ENCODE measurements at regions not wholly inside any gene's neighbourhood (a gene's known extent, or its start where the extent isn't known, plus 50 kb on each side); places are given as distances from the start of the nearest gene placed in this dataset.
"Not testable (repeated sequence)": the region's sequence is repeated elsewhere in the genome, so short reads cannot be mapped to it uniquely, and the experiment has no call there.

DNA sequence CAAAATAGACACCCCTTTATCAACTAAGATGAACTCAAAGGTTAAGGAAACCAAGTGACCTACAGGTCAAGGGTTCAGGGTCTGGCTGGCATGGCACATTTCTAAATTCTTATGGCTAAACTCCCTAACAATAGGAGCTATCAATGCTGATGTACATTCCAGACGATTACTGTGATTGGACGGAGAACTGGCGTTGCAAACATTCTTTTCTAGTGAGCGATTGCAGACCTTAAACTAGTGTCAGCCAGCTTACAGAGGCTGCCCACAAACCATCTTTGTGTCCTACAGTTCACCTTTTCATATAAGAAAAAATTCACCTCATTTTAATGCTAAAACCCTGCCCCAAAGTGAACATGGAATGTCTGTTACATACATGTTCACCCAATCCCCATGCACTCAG, 382.9 kb downstream of the MAT2B start:
- FAIRE-seq, result no peak

DNA sequence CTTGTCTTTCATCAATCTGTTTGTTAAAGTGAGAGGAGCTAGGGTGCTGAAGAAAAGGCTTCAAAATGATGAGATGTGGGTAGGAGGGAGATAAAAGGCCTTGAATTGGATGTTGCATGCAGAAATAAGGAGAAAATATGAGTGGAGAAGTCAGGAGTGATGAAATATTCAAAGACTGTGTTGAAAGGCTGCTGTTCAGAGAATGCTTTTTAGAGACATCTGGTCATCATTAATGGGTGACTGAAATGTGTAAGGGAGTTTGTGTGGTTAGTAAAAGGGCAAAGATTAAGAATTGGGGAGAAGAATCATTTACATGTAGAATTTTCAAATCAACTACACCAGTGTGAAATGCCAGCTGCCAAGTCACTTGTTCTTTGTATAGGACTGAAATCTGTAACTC, 383.9 kb downstream of the MAT2B start:
- no peak for FAIRE-seq

DNA sequence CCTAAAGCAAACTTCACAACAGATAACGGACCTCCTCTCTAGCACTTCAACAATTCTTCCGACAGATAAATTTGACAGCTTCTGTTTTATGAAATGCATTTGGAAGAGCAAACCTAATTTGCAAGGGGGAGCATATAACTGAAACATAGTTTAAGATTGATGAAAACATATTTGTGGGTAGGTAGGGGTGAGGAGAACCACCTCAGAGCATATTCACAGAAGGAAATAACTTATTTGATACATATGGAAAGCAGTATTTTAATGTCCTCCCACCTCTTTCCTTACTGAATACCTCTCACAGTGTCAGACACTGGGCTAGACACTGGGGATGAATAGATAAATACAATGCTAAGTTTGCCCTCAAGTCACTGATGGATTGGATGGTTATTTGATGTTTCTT, 384.8 kb downstream of the MAT2B start:
- no peak for FAIRE-seq

DNA sequence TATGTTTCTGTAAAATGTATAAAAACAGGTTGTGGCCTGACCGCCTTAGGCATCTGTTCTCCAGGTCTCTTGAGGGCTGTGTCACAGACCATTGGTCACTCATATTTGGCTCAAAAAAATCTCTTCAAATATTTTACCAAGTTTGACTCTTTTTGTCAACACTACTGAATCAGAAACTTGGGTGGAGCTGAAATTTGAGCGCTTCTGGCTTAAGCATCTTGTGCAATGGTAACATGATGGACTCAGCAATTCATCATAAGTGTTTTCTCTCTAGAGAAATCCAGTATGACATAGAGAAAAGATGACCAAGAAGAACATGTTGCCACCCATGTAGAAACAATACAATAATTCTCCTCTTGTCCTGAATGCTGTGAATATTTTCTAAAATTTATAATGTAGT, 387.9 kb downstream of the MAT2B start:
- FAIRE-seq, result no peak

DNA sequence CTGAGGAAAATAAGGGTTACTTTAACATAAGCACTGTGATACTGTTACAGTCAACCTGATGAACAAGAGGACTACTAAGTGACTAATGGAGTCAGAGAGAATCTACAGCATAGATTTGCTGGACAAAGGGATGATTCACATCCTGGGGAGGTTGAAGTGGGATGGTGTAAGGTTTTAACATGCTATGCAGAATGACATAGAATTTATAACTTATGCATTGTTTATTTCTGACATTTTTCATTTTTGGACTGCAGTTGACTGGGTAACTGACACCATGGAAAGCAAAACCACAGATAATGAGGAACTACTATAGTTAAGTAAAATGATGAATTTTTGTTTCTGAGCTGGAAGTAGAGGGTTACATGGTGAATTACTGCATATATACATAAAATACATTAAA, 389.2 kb downstream of the MAT2B start:
- FAIRE-seq, result no peak

DNA sequence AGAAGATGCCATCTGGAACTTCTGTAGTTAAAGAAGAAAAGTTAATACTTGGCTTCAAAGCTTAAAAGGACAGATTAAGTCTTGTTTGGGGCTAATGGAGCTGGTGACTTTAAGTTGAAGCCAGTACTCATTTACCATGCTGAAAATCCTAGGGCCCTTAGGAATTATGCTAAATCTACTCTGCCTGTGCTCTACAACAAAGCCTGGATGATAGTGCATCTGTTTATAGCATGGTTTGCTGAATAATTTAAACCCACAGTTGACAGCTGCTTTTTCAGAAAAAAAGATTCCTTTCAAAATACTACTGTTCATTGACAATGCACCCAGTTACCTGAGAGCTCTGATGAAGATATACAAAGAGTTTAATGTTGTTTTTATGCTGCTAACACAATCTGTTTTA, 393.5 kb downstream of the MAT2B start:
- FAIRE-seq, result no peak

DNA sequence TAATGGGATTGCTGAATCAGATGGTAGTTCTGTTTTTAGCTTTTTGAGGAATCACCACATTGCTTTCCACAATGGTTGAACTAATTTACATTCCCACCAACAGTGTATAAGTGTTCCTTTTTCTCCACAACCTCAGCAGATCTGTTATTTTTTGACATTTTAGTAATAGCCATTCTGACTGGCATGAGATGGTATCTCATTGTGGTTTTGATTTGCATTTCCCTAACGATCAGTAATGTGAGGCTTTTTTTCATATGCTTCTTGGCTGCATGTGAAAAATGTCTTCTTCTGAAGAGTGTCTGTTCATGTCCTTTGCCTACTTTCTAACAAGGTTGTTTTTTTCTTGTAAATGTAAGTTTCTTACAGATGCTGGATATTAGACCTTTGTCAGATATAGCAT, 402.4 kb downstream of the MAT2B start:
- FAIRE-seq, result not testable (repeated sequence)

DNA sequence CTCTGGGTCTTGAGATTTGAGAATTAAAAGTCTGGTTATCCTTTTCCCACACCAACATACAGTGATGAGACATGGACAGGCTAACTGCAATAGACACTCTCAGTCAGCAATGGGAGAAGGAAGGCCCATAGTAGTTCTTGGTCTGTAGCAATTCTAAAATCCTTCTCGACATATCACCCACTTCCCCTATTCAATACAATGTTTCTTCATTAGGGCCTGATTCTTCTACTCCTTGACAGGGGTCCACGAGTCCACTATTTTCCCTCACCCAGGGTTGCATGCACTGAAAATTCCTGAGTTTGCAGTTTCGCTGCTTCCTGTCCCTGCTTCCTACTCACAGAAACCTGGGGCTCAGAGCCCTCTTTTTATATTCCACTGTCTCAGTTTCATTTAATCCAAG, 402.8 kb downstream of the MAT2B start:
- FAIRE-seq, result no peak

DNA sequence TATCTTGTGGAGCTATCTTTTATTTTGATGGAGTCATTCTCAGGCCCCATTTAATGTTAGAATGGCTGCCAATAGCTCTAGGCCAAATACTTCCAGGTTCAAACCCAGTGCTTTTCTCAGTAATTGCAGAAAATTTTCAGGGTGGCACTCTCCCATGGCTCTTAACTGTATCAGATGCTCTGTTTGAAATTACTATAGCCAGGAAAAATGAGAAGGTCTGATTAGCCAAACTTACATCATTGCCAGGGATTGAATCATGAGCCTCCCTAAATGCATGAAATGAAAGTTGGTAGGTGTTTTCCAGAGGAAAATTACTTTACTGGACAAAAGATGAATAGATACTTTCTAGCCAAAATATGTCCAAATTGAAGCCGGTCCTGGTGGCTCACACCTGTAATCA, 404.8 kb downstream of the MAT2B start:
- no peak for FAIRE-seq

DNA sequence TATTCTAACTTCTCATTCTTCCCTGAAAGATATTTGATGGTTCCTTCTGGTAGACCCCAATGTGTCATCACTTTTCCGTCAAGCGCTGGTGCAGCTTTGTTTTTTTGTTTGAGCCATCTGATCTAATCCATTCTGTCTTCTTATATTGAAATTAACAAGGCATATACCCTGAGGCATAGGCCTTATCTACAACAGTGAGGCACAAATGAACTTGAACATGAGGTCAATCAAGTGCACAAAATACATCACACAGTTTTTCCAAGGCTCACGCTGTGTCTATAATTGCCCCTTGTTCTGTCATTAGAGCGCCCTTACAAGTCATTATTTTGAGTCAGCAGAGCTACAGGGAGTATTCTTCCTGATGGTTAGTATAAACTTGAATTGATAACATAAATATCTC, 406.6 kb downstream of the MAT2B start:
- FAIRE-seq, result no peak

DNA sequence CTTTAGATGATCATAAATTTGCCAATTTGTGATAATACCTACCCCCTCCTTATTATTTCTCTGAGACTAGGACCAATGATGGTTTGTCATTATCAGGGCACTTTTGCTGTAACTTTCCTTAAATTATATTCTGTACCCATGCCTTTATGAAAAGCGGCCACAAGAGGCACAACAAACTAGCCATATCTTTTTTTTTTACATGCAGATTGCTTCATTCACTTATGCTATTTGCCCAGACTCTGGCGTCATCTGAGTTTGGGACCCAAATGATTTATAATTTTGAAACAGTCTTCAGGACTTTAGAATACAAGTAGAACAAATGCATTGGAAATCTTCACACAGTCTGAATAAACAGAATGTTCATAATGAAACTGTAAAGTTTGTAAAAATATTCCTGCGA, 408.1 kb downstream of the MAT2B start:
- FAIRE-seq, result no peak

DNA sequence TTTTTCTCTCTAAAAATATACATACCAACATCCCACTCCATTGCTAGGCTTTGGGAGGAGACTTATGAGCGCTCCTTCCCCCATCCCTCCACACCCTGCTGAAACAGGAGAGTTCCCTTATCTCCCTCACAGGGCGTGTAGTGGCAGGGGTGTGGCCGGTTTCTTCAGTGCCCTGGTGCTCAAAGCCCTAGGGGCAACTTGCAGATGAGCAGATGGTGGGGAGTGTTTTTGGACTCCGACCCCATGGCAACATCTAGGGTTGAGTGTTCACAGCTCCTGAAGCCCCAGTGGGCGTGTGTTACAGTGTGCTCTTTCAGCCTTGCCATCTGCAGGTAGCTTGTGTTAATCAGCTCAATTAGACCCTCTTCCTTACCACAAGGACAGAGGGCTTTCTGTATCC, 409.5 kb downstream of the MAT2B start:
- no peak for FAIRE-seq

DNA sequence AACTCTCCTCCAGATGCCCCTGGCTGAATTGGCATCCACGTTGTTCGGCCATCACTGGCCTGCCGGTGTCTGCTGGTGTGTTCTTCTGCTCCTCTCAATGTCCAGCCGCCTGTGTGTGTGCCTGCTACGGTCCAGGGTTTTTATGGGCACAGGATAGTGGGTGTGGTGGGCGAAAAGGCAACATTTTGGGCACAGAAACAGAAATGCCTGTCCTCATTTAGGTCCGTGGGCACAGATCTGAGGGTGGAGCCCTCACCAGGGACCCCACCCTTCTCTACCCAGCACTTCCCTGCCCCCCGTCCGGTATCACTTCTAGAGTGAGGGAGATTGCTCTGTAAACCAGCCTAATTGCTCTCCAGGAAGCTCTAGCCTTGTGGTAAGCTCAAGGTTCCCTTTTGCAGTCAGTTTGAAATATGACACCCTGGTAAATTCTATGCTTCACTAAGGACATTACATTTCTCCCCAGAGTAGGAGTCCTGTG, 410.1 kb downstream of the MAT2B start:
- no peak for FAIRE-seq

DNA sequence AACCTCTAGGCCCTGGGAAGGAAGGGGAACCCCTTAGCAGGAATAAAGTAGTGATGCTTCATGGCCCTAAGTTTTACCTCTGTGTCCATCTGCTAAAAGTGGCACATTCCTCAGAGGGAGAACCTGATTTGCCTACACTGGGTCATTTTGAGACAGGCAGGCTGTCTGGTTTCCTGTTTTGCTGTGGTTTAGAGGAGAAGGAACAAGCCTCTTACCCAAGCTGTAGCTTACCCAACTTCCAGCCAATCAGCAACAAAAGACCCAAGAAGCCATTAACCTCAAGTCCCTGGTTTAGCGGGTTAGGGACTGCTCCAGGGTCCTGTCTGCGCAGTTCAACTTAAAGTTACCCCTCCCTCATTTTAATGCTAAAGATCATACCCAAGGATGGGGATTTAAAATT, 411.0 kb downstream of the MAT2B start:
- FAIRE-seq, result no peak

DNA sequence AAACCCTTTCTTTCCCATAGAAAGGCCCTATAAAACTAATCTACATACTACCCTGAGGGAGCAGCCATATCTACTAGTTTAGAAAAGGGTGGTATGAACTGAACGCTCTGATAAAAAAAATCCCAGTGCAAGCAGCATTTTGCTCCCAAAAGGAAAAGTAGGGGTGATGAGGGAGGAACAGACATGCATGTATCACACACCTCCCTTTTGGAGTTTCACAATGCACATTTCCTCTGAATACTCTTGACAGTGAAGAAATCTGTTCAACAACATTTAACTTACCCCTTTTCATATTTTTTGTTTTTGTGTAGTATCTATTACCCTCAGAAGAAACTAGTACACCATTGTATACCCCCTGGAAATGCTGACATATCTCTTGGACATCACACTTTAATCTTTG, 411.4 kb downstream of the MAT2B start:
- FAIRE-seq, result no peak

DNA sequence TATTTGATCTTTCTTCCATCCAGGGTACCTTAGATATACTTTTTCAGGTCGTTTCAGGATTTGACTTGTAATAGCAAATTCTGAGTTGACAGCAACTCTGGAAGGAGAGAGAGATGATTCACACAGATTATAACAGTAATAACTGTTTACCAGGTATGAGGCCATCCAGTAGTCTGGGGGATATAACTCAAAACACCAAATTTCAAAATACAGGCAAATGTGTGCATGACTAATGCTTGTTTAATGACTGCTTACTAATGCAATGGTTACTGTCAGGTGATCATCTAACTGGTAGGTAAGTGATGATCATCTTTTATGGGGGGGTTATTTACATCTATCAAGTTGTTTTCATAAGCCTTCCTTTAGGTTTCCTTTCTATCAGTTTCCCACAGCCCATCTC, 412.3 kb downstream of the MAT2B start:
- no peak for FAIRE-seq

DNA sequence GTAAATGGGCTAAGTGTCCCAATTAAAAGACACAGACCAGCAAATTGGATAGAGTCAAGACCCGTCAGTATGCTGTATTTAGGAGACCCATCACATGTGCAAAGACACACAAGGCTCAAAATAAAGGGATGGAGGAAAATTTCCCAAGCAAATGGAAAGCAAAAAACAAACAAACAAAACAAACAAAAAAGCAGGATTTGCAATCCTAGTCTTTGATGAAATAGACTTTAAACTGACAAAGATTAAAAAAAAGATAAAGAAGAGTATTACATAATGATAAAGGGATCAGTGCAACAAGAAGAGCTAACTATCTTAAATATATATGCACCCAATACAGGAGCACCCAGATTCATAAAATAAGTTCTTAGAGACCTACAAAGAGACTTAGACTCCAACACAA, 429.6 kb downstream of the MAT2B start:
- not testable (repeated sequence) for FAIRE-seq

DNA sequence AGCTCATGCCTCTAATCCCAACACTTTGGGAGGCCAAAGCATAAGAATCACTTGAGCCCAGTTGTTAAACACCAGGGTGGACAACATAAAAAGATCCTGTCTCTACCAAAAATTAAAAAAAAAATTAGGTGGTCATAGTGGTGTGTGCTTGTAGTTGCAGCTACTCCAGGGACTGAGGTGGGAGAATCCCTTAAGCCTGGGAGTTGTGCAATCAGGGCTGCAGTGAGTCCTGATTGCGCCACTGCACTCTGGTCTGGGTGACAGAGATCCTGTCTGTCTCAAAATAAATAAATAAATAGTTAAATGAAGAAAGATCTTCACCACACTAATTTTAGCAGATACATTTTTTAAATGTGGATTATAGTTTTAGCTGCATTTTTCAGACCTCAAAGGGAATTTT, 433.2 kb downstream of the MAT2B start:
- no peak for FAIRE-seq

DNA sequence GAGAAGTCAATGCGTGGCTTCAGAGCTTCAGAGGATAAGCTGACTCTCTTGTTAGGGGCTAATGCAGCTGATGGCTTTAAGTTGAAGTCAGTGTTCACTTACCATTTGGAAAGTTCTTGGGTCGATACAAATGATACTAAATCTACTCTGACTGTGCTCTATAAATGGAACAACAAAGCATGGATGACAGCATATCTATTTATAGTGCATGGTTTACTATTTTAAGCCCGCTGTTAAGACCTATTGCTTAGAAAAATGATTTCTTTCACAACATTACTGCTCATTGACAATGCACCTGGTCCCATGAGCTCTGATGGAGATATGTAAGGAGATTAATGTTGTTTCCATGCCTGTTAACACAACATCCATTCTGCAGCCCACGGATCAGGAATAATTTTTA, 435.7 kb downstream of the MAT2B start:
- no peak for FAIRE-seq

DNA sequence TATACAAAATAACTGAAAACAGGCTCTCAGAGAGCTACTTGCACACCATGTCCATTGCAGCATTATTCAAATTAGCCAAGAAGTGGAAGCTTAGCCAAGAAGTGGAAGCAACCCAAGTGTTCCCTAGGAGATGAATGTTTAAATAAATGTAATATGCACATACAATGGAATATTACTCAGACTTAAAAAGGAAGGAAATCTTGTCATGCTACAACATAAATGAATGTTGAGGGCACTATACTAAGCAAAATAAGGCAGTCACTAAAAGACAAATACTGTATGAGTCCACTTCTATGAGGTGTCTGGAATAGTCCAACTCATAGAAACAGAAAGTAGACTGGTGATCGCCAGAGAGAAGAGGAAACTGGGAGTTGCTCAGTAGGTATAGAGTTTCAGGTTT, 438.1 kb downstream of the MAT2B start:
- no peak for FAIRE-seq

DNA sequence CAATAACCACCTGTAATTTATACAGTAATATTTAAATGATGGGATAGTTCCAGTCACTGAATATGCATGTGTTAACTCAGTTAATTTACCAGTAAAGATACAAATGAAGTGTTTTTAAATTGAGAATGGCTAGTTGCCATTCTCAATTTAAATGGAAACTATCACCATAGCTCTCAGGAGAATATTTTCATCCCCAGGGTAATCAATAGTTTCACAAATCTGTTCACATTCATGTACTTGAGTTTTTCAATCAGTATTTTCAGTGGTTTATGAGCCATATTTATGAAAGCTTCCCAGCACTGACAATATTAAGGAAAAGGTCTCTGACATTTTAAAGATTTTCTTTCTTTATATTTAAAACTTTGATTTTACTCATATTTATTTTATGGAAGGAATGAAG, 439.3 kb downstream of the MAT2B start:
- FAIRE-seq, result no peak

DNA sequence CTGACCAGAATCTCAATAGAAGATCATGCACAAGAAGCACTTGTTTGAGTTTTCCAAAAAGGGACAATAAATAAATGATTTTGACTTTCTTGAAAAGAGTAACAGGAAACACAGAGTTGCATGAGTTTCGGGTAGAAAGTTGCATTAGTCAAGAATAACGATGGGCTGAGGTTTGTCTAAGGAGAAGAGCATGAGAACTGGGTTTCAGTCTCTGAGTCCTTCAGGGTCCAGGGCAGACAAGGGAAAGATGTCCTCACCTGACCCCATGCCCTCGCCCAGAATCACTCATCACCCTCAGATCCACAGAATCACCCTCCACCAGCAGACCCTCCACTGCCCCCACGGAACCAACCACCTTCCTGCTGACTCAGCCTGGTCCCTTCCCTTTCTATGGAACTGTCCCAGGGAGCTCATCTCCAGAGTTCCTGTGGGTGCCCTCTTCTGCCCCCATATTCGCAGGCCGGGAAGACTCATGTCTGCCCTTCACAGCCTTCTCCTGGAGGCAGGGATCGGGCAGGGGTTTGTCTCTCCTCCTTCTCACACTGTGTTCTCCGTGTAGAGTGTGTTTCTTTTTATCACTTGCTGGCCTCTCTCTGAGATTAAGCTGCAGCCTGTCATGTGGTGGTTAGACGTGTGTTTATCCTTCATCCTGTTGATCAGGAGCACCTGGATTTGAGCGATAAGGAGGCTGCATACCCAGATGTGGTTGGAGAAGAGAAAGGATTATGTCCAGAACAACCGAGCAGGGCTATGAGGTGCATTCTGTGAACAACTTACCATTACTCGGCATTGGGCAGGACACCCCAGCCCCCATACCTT, 442.6 kb downstream of the MAT2B start:
- FAIRE-seq, result no peak

DNA sequence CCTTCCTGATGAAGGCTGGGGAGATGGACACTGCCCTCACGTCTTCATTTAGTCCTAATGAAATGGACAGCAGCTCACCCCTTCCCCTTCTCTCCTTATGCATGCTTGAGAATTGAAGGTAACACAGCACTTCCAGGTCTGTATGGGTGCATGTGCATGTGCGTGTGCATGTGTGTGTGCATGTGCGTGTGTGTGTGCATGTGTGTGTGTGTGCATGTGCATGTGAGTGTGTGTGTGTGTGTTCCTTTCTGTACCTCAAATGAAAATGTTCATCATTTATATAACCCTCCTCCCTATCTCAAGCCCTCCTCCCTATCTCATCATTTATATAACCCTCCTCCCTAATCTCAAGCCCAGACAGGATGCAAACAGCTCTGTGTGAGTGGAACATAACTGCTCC, 444.8 kb downstream of the MAT2B start:
- FAIRE-seq, result no peak

DNA sequence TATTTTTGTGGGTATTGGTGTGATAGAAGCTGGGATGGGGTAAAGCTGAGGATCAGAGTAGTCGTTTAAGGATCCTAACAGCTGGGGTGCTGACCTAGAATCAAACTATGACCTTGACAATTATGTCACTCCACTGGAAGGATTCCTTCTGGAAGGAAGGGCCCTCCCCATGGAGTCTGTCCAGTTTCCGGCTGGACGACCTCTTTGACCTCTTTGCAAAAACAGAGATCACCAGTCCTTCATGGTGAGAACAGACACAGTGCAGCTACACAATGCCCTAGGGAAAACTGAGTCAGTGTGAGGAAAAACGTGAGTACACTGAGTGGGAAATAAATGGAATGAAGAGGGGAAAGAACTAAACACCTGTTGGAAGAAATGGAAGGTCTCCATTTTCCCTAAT, 445.6 kb downstream of the MAT2B start:
- FAIRE-seq, result no peak

DNA sequence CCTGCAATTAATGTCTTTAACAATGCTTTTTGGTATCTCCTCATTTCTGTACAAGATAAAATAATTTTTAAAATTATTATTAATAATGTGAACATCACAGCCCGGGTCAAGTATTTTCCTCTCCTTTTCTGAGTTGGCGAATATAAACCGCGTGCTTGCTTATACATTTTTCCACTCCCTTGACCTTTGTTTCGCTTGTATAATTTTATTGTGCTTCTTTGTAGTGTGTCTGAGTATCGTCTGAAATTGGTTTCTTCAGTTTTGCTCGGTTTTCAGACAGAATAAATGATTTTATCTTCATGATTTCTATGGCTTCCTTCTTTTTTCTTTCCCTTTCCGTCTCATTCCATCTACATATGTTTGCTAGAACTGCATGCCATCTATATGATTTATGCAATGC, 448.5 kb downstream of the MAT2B start:
- FAIRE-seq, result no peak
